ENCODE measurements at regions not wholly inside any gene's neighbourhood (a gene's known extent, or its start where the extent isn't known, plus 50 kb on each side); places are given as distances from the start of the nearest gene placed in this dataset.

DNA sequence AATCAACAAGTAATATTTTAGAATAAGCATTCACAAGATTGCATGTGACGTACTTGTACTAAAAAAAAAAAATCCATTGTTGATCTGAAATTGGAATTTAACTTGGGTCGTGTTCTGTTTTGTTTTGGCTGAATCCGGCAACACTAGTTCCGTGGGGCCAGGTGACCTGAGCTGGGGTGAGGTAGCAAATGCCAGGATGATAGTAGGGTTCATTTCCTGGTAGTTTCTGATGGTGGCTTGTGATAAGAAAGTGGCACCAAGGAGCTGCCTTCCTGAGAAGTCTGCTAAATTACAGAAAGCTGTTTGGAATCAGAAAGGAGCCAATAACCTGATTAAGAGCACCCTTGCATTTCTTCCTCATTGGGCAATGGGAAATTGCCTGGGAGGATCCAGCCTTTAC, 126.4 kb upstream of the DLX2 start:
- no peak for DNase-seq (ENCODE audit: extremely low read depth, low read depth, low spot score)

- no peak for DNase-seq (ENCODE audit: extremely low read depth, low read depth, low spot score)
Measured at GRCh38 chr2:172230332-172230888, 127.7 kb upstream of the DLX2 start.

- no peak for DNase-seq (ENCODE audit: extremely low read depth, low read depth, low spot score)
Measured at GRCh38 chr2:172230889-172231401, 128.2 kb upstream of the DLX2 start.

- no peak for DNase-seq (ENCODE audit: extremely low read depth, low read depth, low spot score)
Measured at GRCh38 chr2:172231508-172231907, 128.8 kb upstream of the DLX2 start.

DNA sequence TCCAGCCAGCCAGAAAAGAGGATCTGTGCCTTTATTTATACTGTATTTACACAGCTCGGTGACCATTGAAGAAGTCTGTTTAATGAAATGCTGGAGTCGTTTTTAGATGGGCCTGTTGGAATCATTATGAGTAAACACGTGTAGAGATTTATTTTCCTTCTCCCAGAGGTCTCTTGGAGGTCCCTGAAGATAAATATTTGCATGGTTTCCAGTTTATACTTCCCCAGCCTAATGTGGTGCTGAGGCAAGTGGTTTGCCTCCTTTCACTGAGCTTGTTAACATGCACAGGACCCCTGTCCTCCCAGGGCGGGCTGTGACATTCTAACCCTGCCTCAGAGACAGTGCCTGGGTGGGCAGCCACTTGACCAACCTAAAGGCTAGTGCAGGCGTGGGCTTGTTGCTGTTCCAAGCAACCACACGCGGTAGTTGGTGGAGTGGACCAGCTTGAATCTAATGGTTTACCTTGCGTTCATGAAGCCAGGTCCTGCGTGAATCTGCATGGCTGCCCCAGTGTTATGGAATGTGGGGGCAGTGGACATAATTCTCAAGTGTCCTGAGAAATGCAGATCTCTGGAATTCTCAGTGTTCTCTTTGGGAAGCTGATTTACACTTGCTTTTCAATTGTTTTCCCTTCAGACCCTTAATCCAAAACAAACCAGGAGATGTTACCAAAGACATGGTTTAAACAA, 130.2 kb upstream of the DLX2 start:
- no peak for DNase-seq (ENCODE audit: extremely low read depth, low read depth, low spot score)

DNA sequence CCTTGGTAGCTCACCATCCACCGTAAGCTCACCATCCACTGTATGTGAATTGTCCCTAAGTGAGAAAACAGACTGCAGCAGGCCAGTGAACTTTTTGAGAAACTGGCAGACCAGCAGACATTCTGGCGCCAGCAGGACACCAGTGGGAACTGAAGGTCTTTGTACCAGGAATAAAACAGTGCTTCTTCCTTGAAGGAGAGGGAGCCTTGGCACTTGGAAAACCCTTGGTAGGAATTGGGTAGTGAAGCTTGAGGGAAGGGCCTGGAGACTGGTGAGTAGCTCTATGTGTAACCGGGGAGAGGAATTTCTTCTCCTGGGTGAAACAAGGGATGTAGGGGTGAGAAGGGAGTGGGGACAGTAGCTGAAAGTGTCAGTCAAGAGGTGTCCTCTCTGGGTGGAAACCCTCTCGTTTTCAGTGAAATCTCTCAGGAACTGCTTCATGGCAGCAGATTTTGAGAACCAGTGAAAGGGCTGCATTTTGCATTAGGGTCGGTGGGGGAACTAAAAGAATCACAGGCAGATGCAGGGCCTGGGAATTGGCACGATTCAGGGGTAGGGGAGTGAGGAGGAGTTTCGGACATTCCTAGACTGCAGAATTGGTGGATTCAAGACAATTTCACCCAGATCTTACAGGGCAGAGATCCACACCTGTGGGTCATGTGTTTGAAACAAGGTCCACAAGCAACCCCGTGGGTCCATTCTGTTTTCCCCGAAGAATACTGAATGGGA, 131.5 kb upstream of the DLX2 start:
- no peak for DNase-seq (ENCODE audit: extremely low read depth, low read depth, low spot score)

GRCh38 chr2:172234716-172235691, 132.3 kb upstream of the DLX2 start:
- no peak for DNase-seq (ENCODE audit: extremely low read depth, low read depth, low spot score)

DNA sequence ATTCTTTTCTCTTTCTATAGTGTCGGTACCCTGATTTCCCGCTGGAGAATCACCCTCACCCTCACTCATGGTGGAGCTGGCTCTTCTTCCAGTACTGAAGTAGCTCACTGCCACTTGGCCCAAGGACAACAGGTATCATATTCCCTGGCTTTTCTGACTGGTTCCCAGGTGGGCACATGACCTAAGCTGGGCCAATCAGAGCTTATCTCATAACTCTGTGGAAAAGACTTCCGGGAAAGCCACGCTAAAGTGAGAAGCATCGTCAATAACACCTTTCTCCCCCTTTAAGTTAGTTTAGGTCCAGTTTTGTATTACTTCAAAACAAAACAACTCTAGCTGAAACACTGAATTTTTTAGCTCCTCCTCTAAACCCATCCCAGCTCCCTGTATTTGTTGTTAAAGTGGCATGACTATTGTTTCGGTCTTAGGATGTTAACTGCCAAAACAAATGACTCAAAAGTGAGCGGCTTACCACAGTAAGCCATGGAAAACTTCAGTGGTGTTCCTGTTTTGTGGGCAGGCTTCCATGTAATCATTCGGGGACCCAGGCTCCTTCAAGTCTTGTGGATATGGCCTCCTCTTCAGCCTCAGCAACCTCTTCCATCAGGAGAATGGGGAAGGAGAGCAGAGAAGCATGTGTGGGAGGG, 137.4 kb upstream of the DLX2 start:
- no peak for DNase-seq (ENCODE audit: extremely low read depth, low read depth, low spot score)

DNA sequence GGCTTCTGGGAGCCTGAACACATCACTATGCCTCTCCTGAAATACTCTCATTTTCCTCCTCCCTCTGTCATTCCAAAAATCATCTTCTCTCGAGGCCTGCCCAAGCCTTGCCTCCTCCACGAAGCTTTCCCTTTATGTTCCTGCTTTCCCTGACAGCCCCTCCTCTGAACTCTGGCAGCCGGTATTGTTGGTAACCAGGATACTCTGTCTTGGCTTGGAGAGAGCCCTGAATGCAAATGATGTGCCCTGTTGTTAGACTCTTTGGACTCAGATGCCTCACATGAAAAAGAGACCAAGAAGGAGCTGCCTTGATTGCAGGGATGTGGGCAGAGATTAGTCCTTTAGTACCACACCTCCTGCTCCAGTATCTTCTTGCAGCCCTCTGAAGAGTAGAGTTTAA, 138.5 kb upstream of the DLX2 start:
- DNase-seq (ENCODE audit: extremely low read depth, low read depth, low spot score): no peak

GRCh38 chr2:172242471-172242870, 139.8 kb upstream of the DLX2 start:
- no peak for DNase-seq (ENCODE audit: extremely low read depth, low read depth, low spot score)

- DNase-seq (ENCODE audit: extremely low read depth, low read depth, low spot score): no peak
Measured at GRCh38 chr2:172242961-172243360, 140.3 kb upstream of the DLX2 start.

DNA sequence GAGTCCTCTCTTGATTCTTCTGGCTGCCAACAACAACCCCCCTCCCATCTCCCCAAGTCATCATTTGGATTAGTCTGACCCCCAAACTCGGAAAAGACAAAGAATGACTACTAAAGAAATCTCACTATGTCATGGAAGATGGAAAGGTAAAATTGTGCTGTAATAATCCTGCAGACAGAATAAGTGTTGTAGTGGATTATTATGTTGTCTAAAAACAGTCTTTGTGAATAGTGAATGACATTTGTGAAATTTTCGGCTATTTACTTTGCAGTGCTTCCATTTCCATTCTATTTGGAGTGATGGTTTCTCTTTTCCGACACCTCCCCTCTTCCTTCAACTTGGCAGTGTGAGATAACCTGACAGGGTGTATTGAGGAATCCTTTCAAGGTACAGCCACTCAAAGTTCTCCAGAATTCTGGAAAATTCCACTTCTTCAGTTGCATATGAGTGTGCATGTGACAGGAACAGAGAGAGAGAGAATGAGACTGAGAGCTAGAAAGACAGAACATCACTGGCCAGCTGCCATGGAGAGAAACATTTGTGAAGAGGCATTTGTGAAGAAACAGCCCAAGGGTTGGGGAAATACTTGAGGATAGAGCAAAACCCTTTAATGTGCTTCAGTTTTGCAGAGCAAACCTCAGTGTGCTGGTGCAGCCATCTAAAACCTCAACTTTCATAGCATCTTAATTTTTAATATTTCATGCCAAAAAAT, 141.9 kb upstream of the DLX2 start:
- no peak for DNase-seq (ENCODE audit: extremely low read depth, low read depth, low spot score)

- DNase-seq (ENCODE audit: extremely low read depth, low read depth, low spot score): no peak
Measured at GRCh38 chr2:172246649-172247048, 143.9 kb upstream of the DLX2 start.

DNA sequence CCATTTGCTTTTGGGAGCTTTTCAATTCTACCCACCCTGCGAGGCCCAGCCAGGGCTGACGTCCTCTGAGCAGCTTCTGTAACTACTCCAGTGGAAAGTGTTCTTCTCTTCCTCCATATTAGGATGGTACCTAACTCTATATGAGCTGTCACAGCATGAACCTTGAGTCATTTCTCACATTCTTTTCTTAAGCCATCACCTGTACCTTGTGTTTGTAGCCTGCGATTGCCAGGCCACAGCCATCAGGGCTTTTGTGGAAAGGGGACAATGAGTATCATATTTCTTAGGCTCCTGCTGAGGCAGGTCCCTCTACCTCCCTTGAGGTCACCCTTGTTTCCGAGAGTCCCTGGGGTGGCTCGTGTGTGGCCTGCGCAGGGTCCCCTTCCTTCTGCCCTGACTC, 144.5 kb upstream of the DLX2 start:
- no peak for DNase-seq (ENCODE audit: extremely low read depth, low read depth, low spot score)

GRCh38 chr2:172248381-172248780, 145.7 kb upstream of the DLX2 start:
- DNase-seq (ENCODE audit: extremely low read depth, low read depth, low spot score): no peak

GRCh38 chr2:172248785-172249187, 146.1 kb upstream of the DLX2 start:
- no peak for DNase-seq (ENCODE audit: extremely low read depth, low read depth, low spot score)

DNA sequence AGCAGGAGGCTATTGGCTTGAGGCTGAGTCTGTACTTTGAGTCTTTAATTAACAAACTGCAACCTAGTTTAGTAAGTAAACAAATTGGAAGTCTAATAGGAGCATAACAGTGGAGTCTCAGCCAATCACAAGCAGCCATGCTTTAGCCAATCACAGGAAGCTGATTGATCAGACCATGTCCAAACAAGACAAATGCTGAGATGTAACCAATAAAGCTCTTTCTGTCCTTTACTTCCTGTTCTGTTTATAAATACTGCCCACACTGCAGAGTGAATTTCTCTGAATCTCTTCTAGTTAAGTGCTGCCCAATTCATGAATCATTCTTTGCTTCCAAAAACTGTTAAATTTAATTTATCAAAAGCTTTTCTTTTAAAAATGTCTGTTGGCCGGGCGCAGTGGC, 146.6 kb upstream of the DLX2 start:
- no peak for DNase-seq (ENCODE audit: extremely low read depth, low read depth, low spot score)

DNA sequence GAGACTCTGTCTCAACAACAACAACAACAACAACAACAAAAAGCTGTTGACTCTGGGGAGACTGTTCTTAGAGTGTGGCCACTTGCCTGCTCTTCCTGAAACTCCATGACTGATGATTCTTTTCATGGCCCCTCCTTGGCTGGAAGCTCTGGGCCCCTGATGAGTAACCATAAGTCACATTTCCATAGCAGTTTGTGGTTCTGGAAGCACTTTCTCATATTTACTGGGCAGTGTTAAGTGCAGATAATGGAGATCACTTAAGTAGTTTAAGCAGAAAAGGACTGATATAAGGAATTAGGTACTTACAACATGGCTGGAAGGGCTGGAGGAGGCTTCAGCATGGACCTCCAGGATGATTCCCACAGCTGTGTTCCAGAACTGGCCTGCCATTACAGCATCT, 147.3 kb upstream of the DLX2 start:
- no peak for DNase-seq (ENCODE audit: extremely low read depth, low read depth, low spot score)

- no peak for DNase-seq (ENCODE audit: extremely low read depth, low read depth, low spot score)
Measured at GRCh38 chr2:172251231-172251630, 148.5 kb upstream of the DLX2 start.

GRCh38 chr2:172252154-172252553, 149.5 kb upstream of the DLX2 start:
- DNase-seq (ENCODE audit: extremely low read depth, low read depth, low spot score): no peak
